Spleen (tissue), 11 donors: ENCODE measurements at regions not wholly inside any gene's neighbourhood (a gene's known extent, or its start where the extent isn't known, plus 50 kb on each side); places are given as distances from the start of the nearest gene placed in this dataset.
A peak's percentile ranks its signal among the peaks of the same experiment; 100 is the strongest.

ENCODE experiments used
- DNase-seq: peaks from one replicate; pipeline ENCODE4 v3.0.0-alpha.2; 2020
- H3K27ac ChIP-seq, 8 donors: fragments of 200-600 bp; sonication (generic) in 7 of 8; 1 replicate in 4 of 8; 2 replicates in 4 of 8; pipeline versions ENCODE4 v1.5.0 to v1.8.0; 2016 to 2021; ENCODE audit warnings: inconsistent platforms in 4 of 8, mild to moderate bottlenecking in 4 of 8, moderate library complexity in 1 of 8
- H3K27me3 ChIP-seq, 7 donors: fragments of 200-600 bp; sonication (generic) in 6 of 7; replicated peaks in 1 of 7; 1 replicate in 4 of 7; 2 replicates in 3 of 7; pipeline versions ENCODE4 v1.5.0 to v1.8.0; 2016 to 2021; ENCODE audit warnings: inconsistent platforms in 3 of 7, mild to moderate bottlenecking in 1 of 7
- H3K36me3 ChIP-seq, 6 donors: fragments of 200-600 bp; sonication (generic) in 5 of 6; 1 replicate in 4 of 6; 2 replicates in 2 of 6; pipeline versions ENCODE4 v1.5.0 to v1.8.0; 2016 to 2021; ENCODE audit warnings: inconsistent platforms in 2 of 6
- H3K4me1 ChIP-seq, 6 donors: fragments of 200-600 bp; sonication (generic) in 5 of 6; 1 replicate in 3 of 6; 2 replicates in 3 of 6; pipeline versions ENCODE4 v1.5.0 to v1.8.0; 2016 to 2021; ENCODE audit warnings: inconsistent platforms in 3 of 6
- H3K4me3 ChIP-seq, 8 donors: fragments of 200-600 bp; sonication (generic) in 7 of 8; 1 replicate in 4 of 8; 2 replicates in 4 of 8; pipeline versions ENCODE4 v1.5.0 to v1.8.0; 2016 to 2021; ENCODE audit warnings: inconsistent platforms in 4 of 8, mild to moderate bottlenecking in 4 of 8, moderate library complexity in 2 of 8
- H3K9me3 ChIP-seq, 8 donors: fragments of 200-600 bp; sonication (generic) in 7 of 8; 1 replicate in 4 of 8; 2 replicates in 4 of 8; pipeline versions ENCODE4 v1.5.0 to v1.8.0; 2016 to 2021; ENCODE audit warnings: inconsistent platforms in 4 of 8
- POLR2A ChIP-seq, 3 donors: fragments of 450-650 bp; IDR thresholded peaks; one replicate each; pipeline ENCODE4 v1.5.1; 2017; ENCODE audit warnings: antibody characterized with exemption in 3 of 3, mild to moderate bottlenecking in 1 of 3
- POLR2AphosphoS5 ChIP-seq, 3 donors: sonication (generic); formaldehyde crosslinking; IDR thresholded peaks; one replicate each; pipeline ENCODE4 v1.5.1; 2017; ENCODE audit warnings: antibody characterized with exemption in 3 of 3
- WGBS, 5 donors: extraction: QIAGEN DNeasy Blood & Tissue Kit in 3 of 5; methylation state at CpG; one replicate each; pipeline versions ENCODE4 v1.1.5 to v1.1.7; 2013 to 2018; 5-methylcytosine and 5-hydroxymethylcytosine counted together
- intact Hi-C: fragments of 100-400 bp; cut with DNase I; formaldehyde crosslinking; loops from one replicate; pipeline ENCODE4 v1.15.0; 2023; ENCODE audit warnings: low total_unique reads
- TF ChIP-seq, protein P1 (sequence below), 11 experiments: fragments of 200-600 bp in 7 of 11; fragments of 450-650 bp in 4 of 11; sonication (generic) in 4 of 11; IDR thresholded peaks in 8 of 11; conservative IDR thresholded peaks in 3 of 11; 1 replicate in 7 of 11; 2 replicates in 4 of 11; pipeline versions ENCODE4 v1.4.0 to v1.8.0; 2016 to 2021; ENCODE audit warnings: antibody characterized with exemption in 11 of 11, inconsistent platforms in 4 of 11, mild to moderate bottlenecking in 1 of 11
- donor health status: healthy with polysubstance abuse.
- donor health status: DM: no; HTN: no; CAD: no; lungs with moderate emphysema.
- donor health status: DM: no; HTN: no; CAD: no.
- donor health status: Bipolar disorder and iron deficiency.
- donor health status: healthy.
- donor health status: DM: no; HTN: no; CAD: no.
- donor health status: DM: yes; HTN: yes; CAD: no.

GRCh38 chr18:25457126-25457525 lies 105.2 kb upstream of the ZNF521 start:
- TF ChIP-seq, protein P1, sequence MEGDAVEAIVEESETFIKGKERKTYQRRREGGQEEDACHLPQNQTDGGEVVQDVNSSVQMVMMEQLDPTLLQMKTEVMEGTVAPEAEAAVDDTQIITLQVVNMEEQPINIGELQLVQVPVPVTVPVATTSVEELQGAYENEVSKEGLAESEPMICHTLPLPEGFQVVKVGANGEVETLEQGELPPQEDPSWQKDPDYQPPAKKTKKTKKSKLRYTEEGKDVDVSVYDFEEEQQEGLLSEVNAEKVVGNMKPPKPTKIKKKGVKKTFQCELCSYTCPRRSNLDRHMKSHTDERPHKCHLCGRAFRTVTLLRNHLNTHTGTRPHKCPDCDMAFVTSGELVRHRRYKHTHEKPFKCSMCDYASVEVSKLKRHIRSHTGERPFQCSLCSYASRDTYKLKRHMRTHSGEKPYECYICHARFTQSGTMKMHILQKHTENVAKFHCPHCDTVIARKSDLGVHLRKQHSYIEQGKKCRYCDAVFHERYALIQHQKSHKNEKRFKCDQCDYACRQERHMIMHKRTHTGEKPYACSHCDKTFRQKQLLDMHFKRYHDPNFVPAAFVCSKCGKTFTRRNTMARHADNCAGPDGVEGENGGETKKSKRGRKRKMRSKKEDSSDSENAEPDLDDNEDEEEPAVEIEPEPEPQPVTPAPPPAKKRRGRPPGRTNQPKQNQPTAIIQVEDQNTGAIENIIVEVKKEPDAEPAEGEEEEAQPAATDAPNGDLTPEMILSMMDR (IDR thresholded peaks at IDR 0.05 in 8 of 11, conservative IDR thresholded peaks at IDR 0.05 in 3 of 11) = no peak
- no peak for TF ChIP-seq POLR2A (IDR thresholded peaks at IDR 0.05)
- no peak for TF ChIP-seq POLR2AphosphoS5 (IDR thresholded peaks at IDR 0.05)
- H3K9me3 ChIP-seq = no peaks in the 10 kb centered on the region
- no peak for DNase-seq
- H3K4me3 ChIP-seq = no peak overlapping the region
- intact Hi-C loops = no loop called here
- 79 to 88% (median 83%) methylated on average over 4 of the region's 4 CpGs for WGBS, 5 donors
- H3K27ac ChIP-seq = peak overlapping the region in 1 of 8 donors; percentile 2
- H3K36me3 ChIP-seq = no peaks in the 10 kb centered on the region
- H3K4me1 ChIP-seq = peaks cover 0 to 7% (median 0%) of the 10 kb centered on the region in 6 donors
- H3K27me3 ChIP-seq = no peaks in the 10 kb centered on the region

GRCh38 chr18:25456334-25457010 lies 104.5 kb upstream of the ZNF521 start:
- Histone ChIP-seq H3K4me3 (no peak overlapping the region), H3K4me1 (peaks cover 0 to 7% (median 0%) of the 10 kb centered on the region in 6 donors), H3K27me3 (no peaks in the 10 kb centered on the region), H3K36me3 (no peaks in the 10 kb centered on the region), H3K9me3 (peaks cover 0 to 3% (median 0%) of the 10 kb centered on the region in 8 donors), H3K27ac (peak overlapping the region in 1 of 8 donors; percentile 2)
- intact Hi-C loops = no loop called here
- TF ChIP-seq POLR2AphosphoS5 (IDR thresholded peaks at IDR 0.05) = no peak
- TF ChIP-seq POLR2A (IDR thresholded peaks at IDR 0.05) = no peak
- TF ChIP-seq, protein P1 (IDR thresholded peaks at IDR 0.05 in 8 of 11, conservative IDR thresholded peaks at IDR 0.05 in 3 of 11) = no peak
- 61 to 73% (median 71%) methylated on average over 15 of the region's 15 CpGs for WGBS, 5 donors
- DNase-seq = no peak

DNA sequence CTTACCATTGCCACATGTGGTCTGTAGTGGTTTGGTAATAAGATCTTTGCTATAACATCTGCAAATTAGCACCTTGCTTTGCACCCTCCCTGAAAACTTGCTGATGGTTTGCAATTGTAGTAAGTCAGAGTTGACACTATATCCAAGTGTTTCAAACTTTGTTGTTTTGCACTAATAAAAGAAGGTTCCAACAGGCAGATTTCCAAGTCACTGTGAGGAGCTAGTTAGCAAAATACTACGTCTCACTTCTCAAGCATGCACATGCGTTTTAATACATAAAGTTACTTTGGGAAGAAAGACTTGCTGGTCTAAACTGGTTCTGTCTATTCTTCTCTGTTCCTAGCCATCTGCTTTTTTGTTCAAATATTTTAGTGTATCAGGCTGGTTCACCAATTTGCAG lies 103.7 kb upstream of the ZNF521 start:
- no peak for DNase-seq
- Histone ChIP-seq H3K27ac (no peak overlapping the region), H3K4me3 (no peak overlapping the region), H3K27me3 (no peaks in the 10 kb centered on the region), H3K9me3 (peaks cover 0 to 11% (median 7%) of the 10 kb centered on the region in 8 donors), H3K4me1 (peaks cover 0 to 7% (median 0%) of the 10 kb centered on the region in 6 donors), H3K36me3 (no peaks in the 10 kb centered on the region)
- 72 to 87% (median 77%) methylated on average over 2 of the region's 2 CpGs for WGBS, 5 donors
- no peak for TF ChIP-seq POLR2A (IDR thresholded peaks at IDR 0.05)
- TF ChIP-seq POLR2AphosphoS5 (IDR thresholded peaks at IDR 0.05) = no peak
- intact Hi-C loops = no loop called here

DNA sequence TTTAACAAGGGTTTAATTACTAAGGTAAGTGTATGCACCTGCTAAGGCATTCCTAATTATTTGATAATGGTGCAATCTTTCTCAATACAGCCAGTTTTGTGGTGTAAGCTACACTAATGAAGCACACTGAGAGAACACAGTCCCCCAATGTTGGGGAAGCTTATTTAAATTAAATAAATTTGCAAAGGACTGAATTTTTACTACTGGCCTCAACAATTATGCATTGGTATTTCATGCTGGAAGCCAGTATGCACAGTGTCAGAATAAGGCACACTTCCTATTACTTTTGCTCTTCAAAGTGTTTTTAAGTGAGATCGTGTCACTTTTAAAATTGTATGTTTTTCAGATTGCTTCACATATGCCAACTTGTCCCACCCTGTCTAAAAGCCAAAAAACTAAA lies 103.2 kb upstream of the ZNF521 start:
- Histone ChIP-seq H3K36me3 (no peaks in the 10 kb centered on the region), H3K9me3 (peaks cover 0 to 15% (median 9%) of the 10 kb centered on the region in 8 donors), H3K4me3 (no peak overlapping the region), H3K27ac (no peak overlapping the region), H3K4me1 (peaks cover 0 to 7% (median 0%) of the 10 kb centered on the region in 6 donors), H3K27me3 (no peaks in the 10 kb centered on the region)
- intact Hi-C loops = no loop called here
- no peak for DNase-seq
- WGBS, 5 donors = 68 to 91% (median 80%) methylated on average over 1 of the region's 1 CpG
- TF ChIP-seq, protein P1 (IDR thresholded peaks at IDR 0.05 in 8 of 11, conservative IDR thresholded peaks at IDR 0.05 in 3 of 11) = no peak
- TF ChIP-seq POLR2A (IDR thresholded peaks at IDR 0.05) = no peak
- TF ChIP-seq POLR2AphosphoS5 (IDR thresholded peaks at IDR 0.05) = no peak
